Activated naive CD4-positive, alpha-beta T cell treated with anti-CD3 and anti-CD28 coated beads for 36 hours (primary cell): ENCODE measurements at regions not wholly inside any gene's neighbourhood (a gene's known extent, or its start where the extent isn't known, plus 50 kb on each side); places are given as distances from the start of the nearest gene placed in this dataset.

Experiments
- CTCF ChIA-PET: fragments of 350-600 bp; sonication (Branson Sonifier 250); formaldehyde crosslinking; loops from one replicate; lab custom pipeline; 2021; ENCODE audit warnings: antibody characterized with exemption; lab: Charles Lee
- DNase-seq: peaks from one replicate; pipeline ENCODE4 v3.0.0-alpha.2; 2020
- H3K27ac Mint-ChIP-seq: one replicate; pipeline ENCODE4 v1.8.0; 2021; ENCODE audit warnings: mild to moderate bottlenecking, mixed read lengths
- H3K27me3 Mint-ChIP-seq: one replicate; pipeline ENCODE4 v1.8.0; 2021; ENCODE audit warnings: low read depth, mixed read lengths
- H3K36me3 Mint-ChIP-seq: one replicate; pipeline ENCODE4 v1.8.0; 2021; ENCODE audit warnings: low read depth, mixed read lengths
- H3K4me1 Mint-ChIP-seq: one replicate; pipeline ENCODE4 v1.8.0; 2021; ENCODE audit warnings: low read depth, mixed read lengths
- H3K4me3 Mint-ChIP-seq: one replicate; pipeline ENCODE4 v1.8.0; 2021; ENCODE audit warnings: mild to moderate bottlenecking, moderate library complexity, mixed read lengths
- H3K9me3 Mint-ChIP-seq: one replicate; pipeline ENCODE4 v1.8.0; 2021; ENCODE audit warnings: mixed read lengths
- intact Hi-C: fragments of 100-400 bp; cut with micrococcal nuclease; formaldehyde crosslinking; loops from one replicate; pipeline ENCODE4 v1.15.1; 2023

GRCh38 chr6:3553254-3553653 lies 96.4 kb upstream of the SLC22A23 start:
- intact Hi-C loops, result no loop called here
- H3K9me3 Mint-ChIP-seq, result peaks cover 2% of the 10 kb centered on the region
- H3K27me3 Mint-ChIP-seq, result peaks cover 9% of the 10 kb centered on the region
- no peak overlapping the region for H3K4me3 Mint-ChIP-seq
- CTCF ChIA-PET, result no interaction called here
- H3K4me1 Mint-ChIP-seq, result no peaks in the 10 kb centered on the region
- H3K36me3 Mint-ChIP-seq, result no peaks in the 10 kb centered on the region
- DNase-seq, result no peak
- H3K27ac Mint-ChIP-seq, result no peak overlapping the region

DNA sequence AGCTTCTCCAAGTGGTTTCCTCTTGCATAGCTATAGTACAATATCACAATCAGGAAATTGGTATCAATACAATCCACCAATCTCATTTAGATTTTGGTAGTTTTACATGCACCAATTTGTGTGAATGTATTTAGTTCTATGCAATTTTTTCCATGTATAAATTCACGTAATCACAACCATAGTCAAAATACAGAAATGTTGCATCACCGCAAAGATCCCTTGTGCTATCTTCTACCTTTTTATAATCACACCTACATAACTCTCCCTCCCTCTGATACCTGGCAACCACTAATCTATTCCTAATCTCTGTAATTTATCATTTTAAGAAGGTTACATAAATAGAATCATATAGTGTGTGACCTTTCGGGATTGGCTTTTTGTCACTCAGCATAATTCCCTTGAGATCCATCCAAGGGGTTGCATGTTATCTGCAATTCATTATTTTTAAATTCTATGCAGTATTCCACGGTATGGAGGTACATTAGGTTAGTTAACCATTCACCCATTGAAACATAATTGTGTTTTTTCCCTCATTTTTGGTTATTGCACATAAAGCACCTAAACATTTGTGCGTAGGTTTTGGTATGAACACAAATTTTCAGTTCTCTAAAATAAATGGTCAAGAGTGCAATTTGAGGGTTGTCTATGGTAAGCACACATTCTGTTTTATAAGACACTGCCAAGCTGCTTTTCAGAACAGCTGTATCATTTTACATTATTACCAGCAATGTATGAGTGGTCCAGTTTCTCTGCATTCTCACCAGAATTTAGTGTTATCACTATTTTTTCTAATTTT lies 95.1 kb upstream of the SLC22A23 start:
- peaks cover 2% of the 10 kb centered on the region for H3K9me3 Mint-ChIP-seq
- intact Hi-C loops, result no loop called here
- H3K4me3 Mint-ChIP-seq, result no peak overlapping the region
- no peaks in the 10 kb centered on the region for H3K36me3 Mint-ChIP-seq
- no peak for DNase-seq
- CTCF ChIA-PET, result no interaction called here
- peaks cover 7% of the 10 kb centered on the region for H3K27me3 Mint-ChIP-seq
- no peaks in the 10 kb centered on the region for H3K4me1 Mint-ChIP-seq
- H3K27ac Mint-ChIP-seq, result no peak overlapping the region

DNA sequence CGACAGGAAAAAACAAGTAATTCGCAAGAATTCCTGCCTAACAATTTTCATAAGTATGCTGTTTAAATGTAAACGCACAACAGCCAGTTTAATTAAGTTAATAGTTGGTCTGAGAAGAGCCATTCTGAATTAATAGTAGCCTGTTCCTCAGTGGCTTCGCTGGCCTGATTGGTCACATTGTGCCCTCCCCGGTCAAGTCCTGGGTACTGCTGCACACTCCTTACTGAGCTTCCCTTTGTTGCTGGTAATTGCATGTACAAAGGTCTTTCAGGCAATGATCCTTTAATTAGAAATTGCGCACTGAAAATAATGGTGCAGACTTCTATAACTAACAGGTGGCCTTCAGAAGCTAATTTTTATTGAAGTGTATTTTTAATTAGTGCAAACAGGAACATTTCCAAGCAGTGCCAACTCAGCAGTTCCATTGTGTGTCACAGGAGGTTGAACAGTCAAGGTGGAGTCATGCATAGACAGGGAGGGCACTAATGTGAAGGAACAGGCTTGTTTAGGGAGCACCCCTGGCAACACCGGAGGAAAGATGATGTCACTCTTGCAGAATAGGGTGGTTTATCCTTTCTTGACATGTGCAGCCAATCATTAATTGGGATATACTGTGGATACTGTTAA lies 92.6 kb upstream of the SLC22A23 start:
- Mint-ChIP-seq H3K9me3 (peaks cover 2% of the 10 kb centered on the region), H3K27me3 (peaks cover 5% of the 10 kb centered on the region), H3K4me1 (no peaks in the 10 kb centered on the region), H3K27ac (no peak overlapping the region), H3K36me3 (no peaks in the 10 kb centered on the region), H3K4me3 (no peak overlapping the region)
- intact Hi-C loops, result no loop called here
- CTCF ChIA-PET, result interaction anchor here (0.6 kb wide), 1 partner anchor 10 kb away, joined by 4 read pairs; no protein-coding TSS in a partner anchor
- no peak for DNase-seq

GRCh38 chr6:3546121-3546520 lies 89.3 kb upstream of the SLC22A23 start:
- CTCF ChIA-PET, result no interaction called here
- peaks cover 5% of the 10 kb centered on the region for H3K27me3 Mint-ChIP-seq
- no peak overlapping the region for H3K4me3 Mint-ChIP-seq
- intact Hi-C loops, result no loop called here
- no peak overlapping the region for H3K27ac Mint-ChIP-seq
- no peaks in the 10 kb centered on the region for H3K36me3 Mint-ChIP-seq
- no peak for DNase-seq
- no peaks in the 10 kb centered on the region for H3K4me1 Mint-ChIP-seq
- no peaks in the 10 kb centered on the region for H3K9me3 Mint-ChIP-seq

GRCh38 chr6:3545156-3545555 lies 88.3 kb upstream of the SLC22A23 start:
- Mint-ChIP-seq H3K36me3 (no peaks in the 10 kb centered on the region), H3K9me3 (no peaks in the 10 kb centered on the region), H3K27ac (no peak overlapping the region), H3K27me3 (peaks cover 5% of the 10 kb centered on the region), H3K4me3 (no peak overlapping the region), H3K4me1 (no peaks in the 10 kb centered on the region)
- CTCF ChIA-PET, result interaction anchor here (1.1 kb wide), 1 partner anchor 187 kb away, joined by 4 read pairs; no protein-coding TSS in a partner anchor
- DNase-seq, result no peak
- intact Hi-C loops, result no loop called here

DNA sequence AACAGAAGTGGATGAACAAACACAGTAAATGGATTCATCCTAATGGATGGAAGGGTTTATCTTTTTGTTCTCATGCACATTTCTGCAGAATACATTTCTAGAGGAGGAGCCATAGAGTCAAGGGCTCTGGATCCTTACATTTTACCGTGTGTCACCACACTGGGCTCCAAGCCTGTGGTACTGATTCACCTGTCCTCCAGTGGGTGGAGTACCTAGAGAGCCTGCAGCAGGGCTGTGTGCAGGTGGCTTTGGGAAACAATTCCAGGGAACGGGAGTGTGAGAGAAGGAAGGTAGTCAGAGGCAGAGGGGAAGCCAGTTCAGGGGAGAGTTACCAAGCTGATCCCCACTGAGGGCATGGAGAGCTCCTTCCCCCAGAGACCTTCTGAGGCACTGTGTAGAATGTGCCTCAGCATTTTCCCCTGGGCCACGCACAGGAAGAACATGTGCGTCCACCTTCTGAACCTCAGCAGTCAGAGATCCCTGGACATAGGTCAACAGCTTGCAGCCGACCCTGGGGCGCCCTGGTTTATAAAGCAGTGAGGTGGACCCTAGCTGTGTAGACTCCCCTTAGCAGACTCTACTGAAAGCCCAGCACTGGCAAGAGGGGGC lies 85.3 kb upstream of the SLC22A23 start:
- H3K27me3 Mint-ChIP-seq, result peaks cover 5% of the 10 kb centered on the region
- intact Hi-C loops, result no loop called here
- H3K36me3 Mint-ChIP-seq, result no peaks in the 10 kb centered on the region
- CTCF ChIA-PET, result no interaction called here
- no peak for DNase-seq
- H3K27ac Mint-ChIP-seq, result no peak overlapping the region
- no peak overlapping the region for H3K4me3 Mint-ChIP-seq
- H3K4me1 Mint-ChIP-seq, result no peaks in the 10 kb centered on the region
- H3K9me3 Mint-ChIP-seq, result no peaks in the 10 kb centered on the region

DNA sequence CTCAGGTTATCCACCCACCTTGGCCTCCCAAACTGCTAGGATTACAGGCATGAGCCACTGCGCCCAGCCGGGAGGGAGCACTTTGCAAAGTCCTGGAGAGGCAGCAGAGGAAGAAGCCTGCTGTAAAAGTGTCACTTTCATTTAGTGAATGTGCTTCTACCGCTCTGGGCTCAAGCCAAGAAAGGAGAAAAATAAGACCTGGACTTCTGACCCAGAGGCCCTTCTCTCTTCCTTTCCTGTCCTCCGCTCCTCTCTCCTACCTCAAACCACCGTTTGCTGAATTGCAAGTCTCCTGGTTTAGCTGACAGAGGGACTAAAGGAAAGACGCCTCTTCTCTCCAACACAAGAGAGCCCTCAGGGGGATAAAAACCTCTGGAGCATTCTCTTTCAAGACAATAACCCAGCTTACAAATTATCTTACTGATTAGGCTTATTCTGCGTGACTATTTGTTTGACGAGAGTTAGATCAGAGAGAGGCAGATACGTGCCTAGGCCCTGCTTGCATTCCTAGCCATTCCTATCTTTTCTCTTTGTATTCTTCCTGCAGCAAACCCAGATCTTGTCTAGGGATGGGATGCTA lies 84.2 kb upstream of the SLC22A23 start:
- Mint-ChIP-seq H3K36me3 (no peaks in the 10 kb centered on the region), H3K9me3 (no peaks in the 10 kb centered on the region), H3K27ac (no peak overlapping the region), H3K4me3 (no peak overlapping the region), H3K4me1 (no peaks in the 10 kb centered on the region), H3K27me3 (peaks cover 5% of the 10 kb centered on the region)
- intact Hi-C loops, result no loop called here
- CTCF ChIA-PET, result no interaction called here
- no peak for DNase-seq

- Mint-ChIP-seq H3K4me1 (no peaks in the 10 kb centered on the region), H3K9me3 (no peaks in the 10 kb centered on the region), H3K27me3 (peaks cover 5% of the 10 kb centered on the region), H3K36me3 (no peaks in the 10 kb centered on the region), H3K27ac (no peak overlapping the region), H3K4me3 (no peak overlapping the region)
- no peak for DNase-seq
- CTCF ChIA-PET, result no interaction called here
- intact Hi-C loops, result no loop called here
Observed at GRCh38 chr6:3540253-3540820, 83.5 kb upstream of the SLC22A23 start.

GRCh38 chr6:3538536-3538935 lies 81.7 kb upstream of the SLC22A23 start:
- Mint-ChIP-seq H3K9me3 (no peaks in the 10 kb centered on the region), H3K4me3 (no peak overlapping the region), H3K4me1 (no peaks in the 10 kb centered on the region), H3K27ac (no peak overlapping the region), H3K36me3 (no peaks in the 10 kb centered on the region), H3K27me3 (peaks cover 5% of the 10 kb centered on the region)
- no peak for DNase-seq
- CTCF ChIA-PET, result no interaction called here
- intact Hi-C loops, result no loop called here

DNA sequence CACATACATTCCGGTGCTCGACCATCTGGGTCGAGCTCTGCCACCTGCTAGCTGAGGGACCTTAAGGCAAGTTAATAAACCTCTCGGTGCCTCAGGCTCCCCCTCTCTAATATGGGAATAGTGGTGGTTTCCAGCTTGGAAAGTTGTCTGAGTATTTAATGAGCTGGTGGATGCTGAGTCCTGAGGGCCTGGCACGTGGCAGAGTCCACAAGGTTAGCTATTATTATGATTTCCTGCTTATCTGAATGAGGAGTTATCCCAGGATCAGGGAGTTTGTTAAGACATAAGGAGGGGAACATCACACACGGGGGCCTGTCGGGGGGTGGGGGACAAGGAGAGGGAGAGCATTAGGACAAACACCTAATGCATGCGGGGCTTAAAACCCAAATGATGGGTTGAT lies 80.1 kb upstream of the SLC22A23 start:
- no peak for DNase-seq
- Mint-ChIP-seq H3K27me3 (peaks cover 5% of the 10 kb centered on the region), H3K9me3 (no peaks in the 10 kb centered on the region), H3K27ac (no peak overlapping the region), H3K4me3 (no peak overlapping the region), H3K4me1 (no peaks in the 10 kb centered on the region), H3K36me3 (no peaks in the 10 kb centered on the region)
- CTCF ChIA-PET, result no interaction called here
- intact Hi-C loops, result no loop called here

DNA sequence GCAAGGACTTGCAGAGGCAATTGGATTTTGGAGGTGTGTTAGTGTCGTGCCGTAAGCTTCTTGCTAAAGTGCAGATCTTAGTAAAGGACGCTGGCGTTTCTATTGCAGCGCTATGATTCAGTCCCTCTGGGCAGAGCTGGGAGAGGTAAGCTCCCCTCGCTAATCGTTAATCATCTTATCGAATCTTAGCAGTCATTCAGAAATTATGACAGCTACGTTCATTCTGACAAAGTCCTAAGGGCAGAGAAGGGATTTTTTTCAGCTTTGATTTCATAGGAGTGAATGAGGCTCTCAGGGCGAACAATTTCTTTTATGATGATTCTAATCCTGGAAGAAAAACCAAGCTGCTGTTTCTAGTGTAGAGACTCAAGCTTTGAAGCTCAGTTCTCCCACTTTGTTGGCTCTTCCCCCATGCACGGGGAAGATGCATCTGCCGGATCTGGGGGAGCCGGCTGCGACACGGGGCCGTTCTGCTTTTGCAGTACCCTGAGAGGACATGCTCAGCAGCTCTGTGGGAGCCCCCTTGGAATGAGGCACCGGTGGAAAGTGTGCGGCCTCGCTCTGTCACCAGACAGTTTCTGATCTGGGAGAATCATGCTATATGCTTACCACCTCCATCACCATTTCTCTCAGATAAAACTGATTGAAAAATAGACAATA lies 79.1 kb upstream of the SLC22A23 start:
- CTCF ChIA-PET, result interaction anchor here (1.0 kb wide), 1 partner anchor 104 kb away, joined by 3 read pairs; no protein-coding TSS in a partner anchor
- H3K9me3 Mint-ChIP-seq, result no peaks in the 10 kb centered on the region
- no peak for DNase-seq
- H3K27me3 Mint-ChIP-seq, result peaks cover 5% of the 10 kb centered on the region
- no peak overlapping the region for H3K27ac Mint-ChIP-seq
- H3K4me1 Mint-ChIP-seq, result no peaks in the 10 kb centered on the region
- no peak overlapping the region for H3K4me3 Mint-ChIP-seq
- H3K36me3 Mint-ChIP-seq, result no peaks in the 10 kb centered on the region
- intact Hi-C loops, result no loop called here
